Activated naive CD4-positive, alpha-beta T cell treated with anti-CD3 and anti-CD28 coated beads, Interleukin-2, amount 50 U/mL, for 24 hours (primary cell): ENCODE measurements at regions not wholly inside any gene's neighbourhood (a gene's known extent, or its start where the extent isn't known, plus 50 kb on each side); places are given as distances from the start of the nearest gene placed in this dataset.
A peak's percentile ranks its signal among the peaks of the same experiment; 100 is the strongest.

Experiments
- H3K27ac Mint-ChIP-seq: one replicate; pipeline ENCODE4 v1.8.0; 2021; ENCODE audit warnings: mild to moderate bottlenecking, mixed read lengths
- H3K27me3 Mint-ChIP-seq: one replicate; pipeline ENCODE4 v1.8.0; 2021; ENCODE audit warnings: mixed read lengths
- H3K36me3 Mint-ChIP-seq: one replicate; pipeline ENCODE4 v1.8.0; 2021; ENCODE audit warnings: mixed read lengths
- H3K4me1 Mint-ChIP-seq: one replicate; pipeline ENCODE4 v1.8.0; 2021; ENCODE audit warnings: mixed read lengths
- H3K4me3 Mint-ChIP-seq: one replicate; pipeline ENCODE4 v1.8.0; 2021; ENCODE audit warnings: mild to moderate bottlenecking, mixed read lengths
- H3K9me3 Mint-ChIP-seq: one replicate; pipeline ENCODE4 v1.8.0; 2021; ENCODE audit warnings: mixed read lengths

- Mint-ChIP-seq H3K36me3 (peaks cover 2% of the 10 kb centered on the region), H3K4me1 (no peaks in the 10 kb centered on the region), H3K27ac (no peak overlapping the region), H3K9me3 (peaks cover 13% of the 10 kb centered on the region), H3K27me3 (peaks cover 1% of the 10 kb centered on the region), H3K4me3 (no peak overlapping the region)
Measured at GRCh38 chr6:47396401-47397069, 81.1 kb upstream of the CD2AP start.

GRCh38 chr6:47400581-47400980 is 77.0 kb upstream of the CD2AP start:
- H3K27me3 Mint-ChIP-seq = peaks cover 1% of the 10 kb centered on the region
- no peak overlapping the region for H3K4me3 Mint-ChIP-seq
- H3K9me3 Mint-ChIP-seq = no peaks in the 10 kb centered on the region
- no peaks in the 10 kb centered on the region for H3K36me3 Mint-ChIP-seq
- H3K4me1 Mint-ChIP-seq = no peaks in the 10 kb centered on the region
- no peak overlapping the region for H3K27ac Mint-ChIP-seq

GRCh38 chr6:47402081-47402480 is 75.5 kb upstream of the CD2AP start:
- Mint-ChIP-seq H3K9me3 (no peaks in the 10 kb centered on the region), H3K36me3 (no peaks in the 10 kb centered on the region), H3K27ac (no peak overlapping the region), H3K4me1 (no peaks in the 10 kb centered on the region), H3K4me3 (no peak overlapping the region), H3K27me3 (no peaks in the 10 kb centered on the region)

GRCh38 chr6:47403056-47403455 is 74.5 kb upstream of the CD2AP start:
- Mint-ChIP-seq H3K27me3 (no peaks in the 10 kb centered on the region), H3K4me1 (no peaks in the 10 kb centered on the region), H3K4me3 (no peak overlapping the region), H3K27ac (no peak overlapping the region), H3K36me3 (no peaks in the 10 kb centered on the region), H3K9me3 (no peaks in the 10 kb centered on the region)

- Mint-ChIP-seq H3K4me1 (no peaks in the 10 kb centered on the region), H3K36me3 (no peaks in the 10 kb centered on the region), H3K27me3 (no peaks in the 10 kb centered on the region), H3K4me3 (no peak overlapping the region), H3K27ac (no peak overlapping the region), H3K9me3 (no peaks in the 10 kb centered on the region)
Measured at GRCh38 chr6:47403801-47404200, 73.8 kb upstream of the CD2AP start.

- no peaks in the 10 kb centered on the region for H3K27me3 Mint-ChIP-seq
- H3K4me3 Mint-ChIP-seq = no peak overlapping the region
- no peak overlapping the region for H3K27ac Mint-ChIP-seq
- no peaks in the 10 kb centered on the region for H3K36me3 Mint-ChIP-seq
- no peaks in the 10 kb centered on the region for H3K4me1 Mint-ChIP-seq
- H3K9me3 Mint-ChIP-seq = no peaks in the 10 kb centered on the region
Measured at GRCh38 chr6:47404435-47404834, 73.2 kb upstream of the CD2AP start.

GRCh38 chr6:47405273-47405672 is 72.3 kb upstream of the CD2AP start:
- Mint-ChIP-seq H3K9me3 (no peaks in the 10 kb centered on the region), H3K4me1 (no peaks in the 10 kb centered on the region), H3K4me3 (no peak overlapping the region), H3K27me3 (no peaks in the 10 kb centered on the region), H3K36me3 (no peaks in the 10 kb centered on the region), H3K27ac (no peak overlapping the region)

GRCh38 chr6:47407300-47408281 is 70.0 kb upstream of the CD2AP start:
- no peaks in the 10 kb centered on the region for H3K9me3 Mint-ChIP-seq
- H3K27ac Mint-ChIP-seq = no peak overlapping the region
- H3K27me3 Mint-ChIP-seq = no peaks in the 10 kb centered on the region
- no peaks in the 10 kb centered on the region for H3K4me1 Mint-ChIP-seq
- no peaks in the 10 kb centered on the region for H3K36me3 Mint-ChIP-seq
- H3K4me3 Mint-ChIP-seq = no peak overlapping the region

GRCh38 chr6:47413752-47414422 is 63.7 kb upstream of the CD2AP start:
- H3K27ac Mint-ChIP-seq = peak overlapping the region; percentile 79

GRCh38 chr6:47414423-47415167 is 63.0 kb upstream of the CD2AP start:
- H3K9me3 Mint-ChIP-seq = no peaks in the 10 kb centered on the region

More at GRCh38 chr6:47413752-47414422, 63.7 kb upstream of the CD2AP start:
- Mint-ChIP-seq H3K9me3 (no peaks in the 10 kb centered on the region), H3K4me1 (peaks cover 18% of the 10 kb centered on the region), H3K27me3 (no peaks in the 10 kb centered on the region), H3K4me3 (peak overlapping the region; percentile 85), H3K36me3 (no peaks in the 10 kb centered on the region)

GRCh38 chr6:47416396-47417345 is 60.9 kb upstream of the CD2AP start:
- H3K4me3 Mint-ChIP-seq = no peak overlapping the region
- H3K27ac Mint-ChIP-seq = no peak overlapping the region
- H3K27me3 Mint-ChIP-seq = no peaks in the 10 kb centered on the region
- H3K9me3 Mint-ChIP-seq = no peaks in the 10 kb centered on the region
- peaks cover 18% of the 10 kb centered on the region for H3K4me1 Mint-ChIP-seq
- no peaks in the 10 kb centered on the region for H3K36me3 Mint-ChIP-seq

More at GRCh38 chr6:47414423-47415167, 63.0 kb upstream of the CD2AP start:
- Mint-ChIP-seq H3K4me3 (peak overlapping the region; percentile 85), H3K4me1 (peaks cover 18% of the 10 kb centered on the region), H3K27ac (peak overlapping the region; percentile 79), H3K36me3 (no peaks in the 10 kb centered on the region), H3K27me3 (no peaks in the 10 kb centered on the region)

GRCh38 chr6:47419621-47420020 is 58.0 kb upstream of the CD2AP start:
- Mint-ChIP-seq H3K27me3 (no peaks in the 10 kb centered on the region), H3K9me3 (no peaks in the 10 kb centered on the region), H3K27ac (no peak overlapping the region), H3K4me1 (peaks cover 8% of the 10 kb centered on the region), H3K36me3 (no peaks in the 10 kb centered on the region), H3K4me3 (no peak overlapping the region)

- Mint-ChIP-seq H3K4me3 (no peak overlapping the region), H3K9me3 (no peaks in the 10 kb centered on the region), H3K27ac (no peak overlapping the region), H3K36me3 (no peaks in the 10 kb centered on the region), H3K4me1 (no peaks in the 10 kb centered on the region), H3K27me3 (no peaks in the 10 kb centered on the region)
Measured at GRCh38 chr6:47420394-47421371, 56.9 kb upstream of the CD2AP start.
